ENCODE measurements at regions not wholly inside any gene's neighbourhood (a gene's known extent, or its start where the extent isn't known, plus 50 kb on each side); places are given as distances from the start of the nearest gene placed in this dataset.

DNA sequence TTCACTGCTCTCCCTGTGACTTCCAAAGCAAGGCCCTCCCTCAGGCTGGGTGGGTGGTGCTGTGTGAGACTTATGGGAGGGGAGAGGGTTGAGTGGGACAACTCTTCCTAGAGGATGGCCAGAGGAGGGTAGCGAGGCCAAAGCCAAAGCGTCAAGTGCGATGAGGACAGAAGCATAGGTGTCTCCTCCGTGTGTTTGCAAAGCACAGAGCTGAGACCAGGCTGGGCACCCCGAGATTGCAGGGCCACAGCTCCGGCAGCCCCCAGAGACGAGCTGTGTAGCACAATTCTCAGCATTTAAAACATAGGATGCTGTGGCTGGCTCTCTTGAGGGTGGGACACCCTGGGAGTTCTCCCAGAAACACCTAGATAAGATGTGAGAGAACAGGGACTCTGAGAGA, 1374.5 kb downstream of the BRD1 start:
- TF ChIP-seq CTCF (IDR thresholded peaks at IDR 0.05) (no peak), ZFX (IDR thresholded peaks at IDR 0.05; ENCODE audit: borderline replicate concordance) (no peak)
